MCF 10A (cell line): ENCODE measurements at regions not wholly inside any gene's neighbourhood (a gene's known extent, or its start where the extent isn't known, plus 50 kb on each side); places are given as distances from the start of the nearest gene placed in this dataset.

ENCODE experiments used
- BruUV-seq: library from RNA; stranded (reverse); fragments of 400-500 nt; replicated peaks from 2 replicates; lab custom pipeline; 2021; lab: Mats Ljungman, UMichigan
- CTCF ChIA-PET: fragments of 300-600 bp; sonication (Branson Sonifier 250); formaldehyde crosslinking; extraction: SDS; loops from one replicate; lab custom pipeline; 2021; ENCODE audit warnings: antibody characterized with exemption, inconsistent platforms; lab: Yijun Ruan, JAX
- POLR2A ChIA-PET: fragments of 300-600, 350-650 bp; sonication (Branson Sonifier 250); formaldehyde crosslinking; extraction: SDS; loops from one replicate; lab custom pipeline; 2020; ENCODE audit warnings: antibody characterized with exemption, inconsistent platforms; lab: Yijun Ruan, JAX
- DNase-seq: peaks from one replicate; pipeline ENCODE4 v3.0.0-alpha.2; 2018; ENCODE audit not compliant: unreplicated experiment
- H3K27ac Mint-ChIP-seq: one replicate; pipeline ENCODE4 v1.8.0; 2022; ENCODE audit warnings: mild to moderate bottlenecking, low read depth, mixed read lengths; ENCODE audit not compliant: unreplicated experiment
- H3K27me3 Mint-ChIP-seq: one replicate; pipeline ENCODE4 v1.8.0; 2022; ENCODE audit warnings: mixed read lengths; ENCODE audit not compliant: insufficient read depth, unreplicated experiment
- H3K36me3 Mint-ChIP-seq: one replicate; pipeline ENCODE4 v1.8.0; 2022; ENCODE audit warnings: mild to moderate bottlenecking, moderate library complexity, mixed read lengths; ENCODE audit not compliant: insufficient read depth, unreplicated experiment
- H3K4me1 Mint-ChIP-seq: one replicate; pipeline ENCODE4 v1.8.0; 2022; ENCODE audit warnings: mixed read lengths; ENCODE audit not compliant: insufficient read depth, unreplicated experiment
- H3K4me3 Mint-ChIP-seq: one replicate; pipeline ENCODE4 v1.8.0; 2022; ENCODE audit warnings: mild to moderate bottlenecking, moderate library complexity, mixed read lengths; ENCODE audit not compliant: unreplicated experiment
- H3K9me3 Mint-ChIP-seq: one replicate; pipeline ENCODE4 v1.8.0; 2022; ENCODE audit warnings: mixed read lengths; ENCODE audit not compliant: unreplicated experiment
- intact Hi-C: fragments of 100-400 bp; cut with micrococcal nuclease; formaldehyde crosslinking; loops from 2 replicates; pipeline ENCODE4 v1.14.1; 2022
- TF ChIP-seq, protein P1 (sequence below): fragments of 200-600 bp; IDR thresholded peaks from one replicate; pipeline ENCODE4 v1.8.0; 2022; ENCODE audit warnings: antibody characterized with exemption, mild to moderate bottlenecking; ENCODE audit not compliant: unreplicated experiment

DNA sequence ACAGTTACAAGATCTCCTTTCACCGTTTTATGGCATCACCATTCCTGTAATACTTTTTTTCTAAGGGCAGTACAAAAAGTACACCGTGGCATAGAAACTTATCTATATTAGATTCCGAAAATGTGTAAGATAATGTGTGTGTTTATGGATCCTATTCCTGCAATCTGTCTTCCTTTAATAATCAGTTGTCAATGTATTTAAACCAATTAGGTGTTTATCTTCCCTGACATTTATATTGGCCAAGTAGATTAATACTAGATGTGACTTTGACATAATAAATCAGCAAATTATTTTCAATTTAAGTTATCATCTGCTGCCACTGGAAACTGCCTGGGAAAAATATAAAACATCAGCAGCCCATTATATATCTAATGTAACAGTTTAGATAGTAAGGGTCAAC, 770.3 kb upstream of the ADGRL2 start:
- H3K4me1 Mint-ChIP-seq = no peaks in the 10 kb centered on the region
- H3K27me3 Mint-ChIP-seq = no peaks in the 10 kb centered on the region
- no peaks in the 10 kb centered on the region for H3K36me3 Mint-ChIP-seq
- no peak for DNase-seq
- H3K27ac Mint-ChIP-seq = no peak overlapping the region
- no peaks in the 10 kb centered on the region for H3K9me3 Mint-ChIP-seq
- H3K4me3 Mint-ChIP-seq = no peak overlapping the region
- no TSS peak for BruUV-seq
- intact Hi-C loops = no loop called here
- POLR2A ChIA-PET = no interaction called here
- TF ChIP-seq, protein P1, sequence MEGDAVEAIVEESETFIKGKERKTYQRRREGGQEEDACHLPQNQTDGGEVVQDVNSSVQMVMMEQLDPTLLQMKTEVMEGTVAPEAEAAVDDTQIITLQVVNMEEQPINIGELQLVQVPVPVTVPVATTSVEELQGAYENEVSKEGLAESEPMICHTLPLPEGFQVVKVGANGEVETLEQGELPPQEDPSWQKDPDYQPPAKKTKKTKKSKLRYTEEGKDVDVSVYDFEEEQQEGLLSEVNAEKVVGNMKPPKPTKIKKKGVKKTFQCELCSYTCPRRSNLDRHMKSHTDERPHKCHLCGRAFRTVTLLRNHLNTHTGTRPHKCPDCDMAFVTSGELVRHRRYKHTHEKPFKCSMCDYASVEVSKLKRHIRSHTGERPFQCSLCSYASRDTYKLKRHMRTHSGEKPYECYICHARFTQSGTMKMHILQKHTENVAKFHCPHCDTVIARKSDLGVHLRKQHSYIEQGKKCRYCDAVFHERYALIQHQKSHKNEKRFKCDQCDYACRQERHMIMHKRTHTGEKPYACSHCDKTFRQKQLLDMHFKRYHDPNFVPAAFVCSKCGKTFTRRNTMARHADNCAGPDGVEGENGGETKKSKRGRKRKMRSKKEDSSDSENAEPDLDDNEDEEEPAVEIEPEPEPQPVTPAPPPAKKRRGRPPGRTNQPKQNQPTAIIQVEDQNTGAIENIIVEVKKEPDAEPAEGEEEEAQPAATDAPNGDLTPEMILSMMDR = no peak
- CTCF ChIA-PET = no interaction called here

- no peaks in the 10 kb centered on the region for H3K4me1 Mint-ChIP-seq
- ChIA-PET POLR2A (no interaction called here), CTCF (no interaction called here)
- DNase-seq = peak; percentile 8
- no peak overlapping the region for H3K4me3 Mint-ChIP-seq
- TF ChIP-seq, protein P1 = no peak
- intact Hi-C loops = no loop called here
- no peaks in the 10 kb centered on the region for H3K9me3 Mint-ChIP-seq
- no peaks in the 10 kb centered on the region for H3K36me3 Mint-ChIP-seq
- H3K27ac Mint-ChIP-seq = no peak overlapping the region
- BruUV-seq = no TSS peak
- no peaks in the 10 kb centered on the region for H3K27me3 Mint-ChIP-seq
These were observed 771.5 kb upstream of the ADGRL2 start for GRCh38 chr1:81029266-81029665.

GRCh38 chr1:81023187-81023724, 777.5 kb upstream of the ADGRL2 start:
- Mint-ChIP-seq H3K4me3 (no peak overlapping the region), H3K27me3 (no peaks in the 10 kb centered on the region), H3K27ac (no peak overlapping the region), H3K4me1 (no peaks in the 10 kb centered on the region), H3K9me3 (no peaks in the 10 kb centered on the region), H3K36me3 (no peaks in the 10 kb centered on the region)
- ChIA-PET POLR2A (no interaction called here), CTCF (no interaction called here)
- TF ChIP-seq, protein P1 = no peak
- BruUV-seq = no TSS peak
- intact Hi-C loops = no loop called here
- no peak for DNase-seq

- Mint-ChIP-seq H3K36me3 (no peaks in the 10 kb centered on the region), H3K4me1 (no peaks in the 10 kb centered on the region), H3K27me3 (no peaks in the 10 kb centered on the region), H3K27ac (no peak overlapping the region), H3K9me3 (no peaks in the 10 kb centered on the region), H3K4me3 (no peak overlapping the region)
- CTCF ChIA-PET = no interaction called here
- intact Hi-C loops = no loop called here
- POLR2A ChIA-PET = no interaction called here
- TF ChIP-seq, protein P1 = no peak
- DNase-seq = no peak
- no TSS peak for BruUV-seq
These were observed 779.6 kb upstream of the ADGRL2 start for GRCh38 chr1:81021134-81021533.
